GM21360 (cell line): ENCODE measurements at regions not wholly inside any gene's neighbourhood (a gene's known extent, or its start where the extent isn't known, plus 50 kb on each side); places are given as distances from the start of the nearest gene placed in this dataset.
"Not testable (repeated sequence)": the region's sequence is repeated elsewhere in the genome, so short reads cannot be mapped to it uniquely, and the experiment has no call there.

Experiments used
- ATAC-seq: cut with Tn5 transposase; IDR thresholded peaks from one replicate; pipeline ENCODE4 v1.9.1; 2021; ENCODE audit warnings: mild to moderate bottlenecking, moderate library complexity; ENCODE audit not compliant: unreplicated experiment

GRCh38 chr2:147170932-147171331, 673.9 kb upstream of the ACVR2A start:
- ATAC-seq = no peak

GRCh38 chr2:147165697-147166382, 679.0 kb upstream of the ACVR2A start:
- ATAC-seq = no peak

- ATAC-seq = no peak
Measured at GRCh38 chr2:147164563-147164962, 680.3 kb upstream of the ACVR2A start.

DNA sequence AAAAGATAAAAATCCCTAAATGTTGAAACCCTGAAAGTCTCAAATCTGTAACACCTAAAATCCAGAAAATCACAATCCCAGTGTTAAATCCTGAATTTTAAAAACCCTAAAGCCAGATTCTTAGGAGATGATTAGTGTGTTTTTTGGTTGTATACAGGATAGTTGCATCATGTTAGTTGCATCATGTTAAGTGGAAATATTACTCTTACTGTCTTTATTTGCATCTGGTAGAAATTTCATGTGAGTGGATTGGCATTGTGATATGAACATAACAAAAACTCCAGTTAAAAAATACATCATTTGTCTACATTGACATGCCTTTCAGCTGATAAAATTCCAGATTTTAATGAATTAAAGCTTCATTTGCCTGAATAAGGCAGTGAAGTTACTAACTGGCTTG, 683.1 kb upstream of the ACVR2A start:
- no peak for ATAC-seq

GRCh38 chr2:147156970-147157369, 687.9 kb upstream of the ACVR2A start:
- ATAC-seq = no peak

GRCh38 chr2:147150241-147150635, 694.6 kb upstream of the ACVR2A start:
- no peak for ATAC-seq

- no peak for ATAC-seq
Measured at GRCh38 chr2:147149575-147150240, 695.1 kb upstream of the ACVR2A start.

DNA sequence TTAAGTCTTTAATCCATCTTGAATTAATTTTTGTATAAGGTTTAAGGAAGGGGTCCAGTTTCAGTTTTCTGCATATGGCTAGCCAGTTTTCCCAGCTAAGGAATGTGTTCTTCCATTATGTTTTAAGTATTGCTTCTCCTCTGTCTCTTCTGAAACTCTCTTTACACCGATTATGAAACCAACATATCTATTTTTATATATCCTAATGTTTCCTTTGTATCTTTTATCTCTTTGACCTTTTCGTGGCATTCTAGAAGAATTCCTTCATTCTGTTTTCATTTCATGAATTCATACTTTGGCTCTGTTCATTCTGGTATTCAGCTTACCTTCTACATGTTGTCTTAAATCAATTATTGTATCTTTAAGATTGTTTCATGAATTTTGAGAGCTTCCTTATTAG, 697.0 kb upstream of the ACVR2A start:
- ATAC-seq = no peak

DNA sequence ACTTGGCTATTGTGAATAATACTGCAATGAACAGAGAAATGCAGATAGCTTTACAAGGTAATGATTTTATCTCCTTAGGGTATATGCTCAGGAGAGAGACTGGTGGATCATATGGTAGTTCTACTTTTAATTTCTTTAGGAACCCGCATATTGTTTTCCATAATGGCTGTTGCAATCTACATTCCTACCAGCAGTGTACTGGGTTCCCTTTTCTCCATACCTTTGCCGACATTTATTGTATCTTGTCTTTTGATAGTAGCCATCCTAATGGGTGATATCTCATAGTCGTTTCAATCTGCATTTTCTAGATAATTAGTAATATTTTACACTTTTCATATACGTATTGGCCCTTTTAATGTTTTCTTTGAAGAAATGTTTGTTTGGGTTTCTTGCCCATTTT, 702.9 kb upstream of the ACVR2A start:
- no peak for ATAC-seq

DNA sequence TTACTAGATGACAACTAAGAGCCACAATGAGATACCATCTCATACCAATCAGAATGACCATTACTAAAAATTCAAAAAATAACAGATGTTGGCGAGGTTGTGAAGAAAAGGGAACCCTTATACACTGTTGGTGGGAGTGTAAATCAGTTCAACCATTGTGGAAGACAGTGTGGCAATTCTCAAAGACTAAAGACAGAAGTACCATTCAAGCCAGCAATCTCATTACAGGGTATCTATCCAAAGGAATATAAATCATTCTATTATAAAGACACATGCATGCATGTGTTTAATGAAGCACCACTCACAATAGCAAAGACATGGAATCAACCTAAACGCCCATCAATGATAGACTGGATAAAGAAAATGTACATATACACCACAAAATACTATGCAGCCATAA, 705.1 kb upstream of the ACVR2A start:
- ATAC-seq = not testable (repeated sequence)

DNA sequence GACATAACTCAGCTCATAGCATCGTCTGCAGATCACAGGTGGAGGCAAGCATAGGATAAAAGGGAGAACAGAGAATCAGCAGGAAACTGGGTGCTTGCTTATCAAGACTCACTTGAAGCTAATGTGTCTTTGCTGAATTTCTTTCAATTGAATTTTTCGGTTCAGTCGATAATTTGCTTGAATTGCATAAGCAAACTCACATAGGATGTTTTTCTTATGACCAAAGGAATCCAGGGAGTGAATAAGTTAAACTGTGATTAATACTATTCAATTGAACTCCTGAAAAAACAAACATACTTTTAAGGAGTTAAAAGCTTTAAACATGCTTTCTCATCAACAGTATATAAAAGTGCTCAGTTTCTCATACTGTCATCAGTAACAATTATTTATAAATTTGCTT, 707.1 kb upstream of the ACVR2A start:
- ATAC-seq = no peak

DNA sequence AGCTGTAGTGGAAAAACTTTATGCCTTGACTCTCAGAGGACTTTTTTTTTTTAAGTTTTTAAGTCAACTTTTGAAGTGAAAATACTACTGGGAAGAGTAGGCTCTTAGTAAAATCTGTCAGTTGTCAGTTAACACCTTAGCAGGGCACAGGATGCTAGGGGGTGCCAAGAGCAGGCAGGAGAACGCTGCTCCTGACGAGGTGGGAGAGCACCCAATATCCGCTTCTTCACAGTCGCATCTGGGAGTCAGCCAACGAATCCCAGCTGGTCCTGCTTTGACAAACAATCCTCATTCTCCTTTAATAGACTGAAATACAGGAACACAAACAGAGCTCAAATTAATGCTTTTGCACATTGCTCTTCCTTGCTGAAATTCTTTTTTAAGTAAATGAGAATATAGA, 709.5 kb upstream of the ACVR2A start:
- ATAC-seq = no peak

GRCh38 chr2:147133286-147133908, 711.4 kb upstream of the ACVR2A start:
- ATAC-seq = no peak

DNA sequence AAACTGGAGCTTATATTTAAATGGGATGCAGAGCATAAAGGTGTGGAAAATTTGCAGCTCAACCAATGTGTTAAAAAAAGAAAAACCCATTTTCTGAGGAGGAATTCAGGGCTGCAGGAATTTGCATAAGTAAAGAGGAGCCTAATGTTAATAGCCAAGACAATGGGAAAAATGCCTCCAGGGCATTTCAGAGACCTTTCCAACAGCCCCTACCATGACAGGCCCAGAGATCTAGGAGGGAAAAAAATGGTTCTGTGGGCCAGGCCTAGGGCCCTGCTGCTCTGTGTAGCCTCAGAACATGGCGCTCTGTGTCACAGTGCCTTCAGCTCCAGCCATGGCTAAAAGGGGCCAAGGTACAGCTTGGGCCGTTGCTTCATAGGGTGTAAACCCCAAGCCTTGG, 719.7 kb upstream of the ACVR2A start:
- ATAC-seq = no peak

GRCh38 chr2:147122944-147123343, 721.9 kb upstream of the ACVR2A start:
- ATAC-seq = peak; percentile 59

- ATAC-seq = no peak
Measured at GRCh38 chr2:147110962-147111361, 733.9 kb upstream of the ACVR2A start.

GRCh38 chr2:147110317-147110716, 734.5 kb upstream of the ACVR2A start:
- ATAC-seq = no peak

DNA sequence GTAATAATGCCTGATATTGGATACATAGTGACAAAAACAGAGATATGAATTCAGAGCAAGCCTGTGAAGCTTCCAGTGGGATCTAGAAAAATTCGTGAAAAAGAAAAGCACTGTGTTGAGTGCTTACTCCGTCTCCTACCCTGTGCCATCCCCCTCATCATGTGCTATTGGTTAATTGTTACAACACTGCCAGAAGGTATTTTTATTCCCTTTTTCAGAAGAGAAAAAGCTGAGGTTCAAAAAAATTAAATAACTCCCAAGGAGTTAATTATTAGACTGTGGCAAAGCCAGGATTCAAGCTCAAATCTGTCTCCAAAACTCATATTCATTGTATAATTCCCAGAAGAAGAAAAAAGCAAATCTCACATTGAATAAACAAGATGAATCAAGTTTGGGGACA, 735.5 kb upstream of the ACVR2A start:
- ATAC-seq = no peak

GRCh38 chr2:147108548-147108947, 736.3 kb upstream of the ACVR2A start:
- no peak for ATAC-seq

DNA sequence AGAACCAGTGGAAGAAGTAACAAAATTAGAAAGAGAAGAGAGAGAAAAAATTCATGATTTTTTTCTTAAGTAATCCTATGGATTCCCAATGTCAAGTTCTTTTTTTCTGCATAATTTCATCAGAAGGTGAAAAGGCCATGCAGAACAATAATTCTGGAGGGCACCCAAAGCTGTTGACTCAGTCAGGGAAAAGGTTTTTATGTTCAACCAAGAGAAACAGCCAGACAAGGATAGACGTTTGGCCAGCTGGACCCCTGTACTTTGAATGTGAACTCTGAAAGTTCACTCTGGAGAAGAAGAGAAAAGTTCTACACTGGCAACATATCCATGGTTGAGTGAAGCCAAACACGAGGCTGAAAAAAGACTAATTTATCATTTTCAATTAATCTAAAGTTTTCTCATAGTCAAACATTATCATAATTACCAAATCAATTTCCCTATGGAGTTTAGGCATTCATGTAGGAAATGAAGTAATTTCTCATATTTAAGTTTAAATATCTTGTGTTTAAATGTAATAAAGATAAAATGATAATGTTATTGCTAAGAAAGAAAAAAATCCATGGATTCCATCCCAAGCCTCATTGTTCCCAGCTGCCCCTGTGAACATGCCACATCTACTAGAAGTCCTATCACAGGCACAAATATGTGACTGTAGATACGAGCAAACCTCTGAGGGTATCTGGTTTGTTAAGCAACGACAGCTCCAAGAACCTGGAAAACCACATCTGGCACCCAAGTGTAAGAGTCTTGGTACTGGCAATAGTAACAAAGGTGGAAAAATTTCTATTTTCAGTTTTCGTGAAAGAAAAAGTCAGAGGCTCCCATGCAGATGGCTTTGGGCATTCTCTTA, 742.7 kb upstream of the ACVR2A start:
- no peak for ATAC-seq

DNA sequence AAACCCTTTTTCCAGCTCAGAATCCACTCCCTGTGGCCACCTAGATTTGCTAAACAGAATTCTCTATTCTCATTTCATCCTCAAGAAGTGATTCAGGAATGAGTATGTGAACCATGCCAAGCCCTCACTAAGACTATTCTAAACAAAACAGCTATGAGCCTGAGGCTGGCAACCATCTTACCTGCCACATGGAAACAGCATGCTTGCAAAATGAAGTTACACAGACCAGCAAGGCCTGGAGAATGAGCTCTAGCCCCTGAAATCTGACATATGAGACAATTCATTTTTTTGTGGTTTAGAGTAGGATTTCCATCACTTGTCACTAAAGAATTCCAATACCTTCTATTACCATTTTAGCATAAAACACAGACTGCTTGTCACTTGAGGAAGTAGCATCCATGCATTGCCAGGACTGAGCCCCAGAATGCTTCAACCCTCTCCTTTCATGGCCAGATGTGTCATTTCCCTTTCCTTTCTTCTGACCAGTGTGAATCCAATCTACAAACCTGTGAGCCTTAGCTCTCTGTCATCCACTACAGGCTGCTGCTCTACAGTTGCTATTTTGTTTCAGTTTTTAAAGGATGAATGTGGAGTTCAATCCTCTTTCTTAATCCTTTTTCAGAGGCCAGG, 744.3 kb upstream of the ACVR2A start:
- ATAC-seq = no peak
